ENCODE measurements at regions not wholly inside any gene's neighbourhood (a gene's known extent, or its start where the extent isn't known, plus 50 kb on each side); places are given as distances from the start of the nearest gene placed in this dataset.

DNA sequence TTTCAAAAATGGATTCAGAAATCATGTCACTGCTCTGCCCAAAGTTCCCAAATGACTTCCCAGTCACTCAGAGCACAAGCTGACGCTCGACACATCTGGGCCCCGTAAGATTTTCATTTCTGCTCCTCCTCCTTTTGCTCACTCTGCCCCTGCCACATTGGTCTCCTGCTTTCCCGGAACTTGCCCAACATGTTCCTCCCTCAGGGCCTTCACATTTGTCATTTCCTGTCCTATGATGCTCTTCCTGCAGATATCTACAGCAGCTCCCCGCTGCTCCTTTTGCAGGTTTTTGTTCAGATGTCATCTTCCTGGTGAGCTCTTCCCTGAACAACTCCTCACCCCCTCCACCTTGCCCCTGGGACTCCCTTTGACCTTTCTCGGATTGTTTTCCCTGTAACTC is 58.5 kb upstream of the IVNS1ABP start:
- DNase-seq (ENCODE audit: low read depth in 4 of 4, low spot score in 2 of 4) = no peak

DNA sequence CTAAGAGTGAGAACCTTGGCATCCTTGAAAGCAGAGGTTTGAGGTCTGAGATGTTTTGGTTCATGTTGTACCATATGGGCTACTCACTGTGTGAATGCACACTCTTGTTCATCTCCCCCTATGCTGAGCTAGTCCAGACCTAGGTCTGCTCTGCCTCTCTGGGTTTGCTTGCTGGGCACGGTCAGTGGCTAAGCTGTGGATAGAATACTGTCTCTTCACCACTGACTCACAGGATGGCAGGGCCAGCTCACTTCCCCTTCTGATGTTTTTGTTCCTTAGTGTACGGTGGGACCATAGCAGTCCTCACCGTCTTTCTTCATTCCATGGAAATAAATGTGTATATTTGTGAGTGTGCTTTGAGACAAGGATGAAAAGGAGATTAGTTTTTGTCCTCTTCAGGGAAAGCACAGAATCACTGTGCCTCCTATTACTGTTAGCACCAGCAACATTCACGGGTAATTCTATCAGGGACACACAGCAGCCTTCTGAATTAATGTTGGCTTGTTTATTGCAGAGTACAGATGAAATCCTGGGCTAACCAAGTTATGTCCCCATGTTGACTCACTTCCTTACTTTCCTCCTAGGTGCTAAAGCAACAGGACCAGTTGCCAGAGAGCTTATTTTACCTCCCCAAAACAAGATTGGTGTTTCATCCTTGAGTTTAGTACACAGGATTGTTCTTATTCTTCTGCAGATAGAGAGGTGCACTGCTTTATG is 56.9 kb upstream of the IVNS1ABP start:
- no peak for DNase-seq (ENCODE audit: low read depth in 4 of 4, low spot score in 2 of 4)

DNA sequence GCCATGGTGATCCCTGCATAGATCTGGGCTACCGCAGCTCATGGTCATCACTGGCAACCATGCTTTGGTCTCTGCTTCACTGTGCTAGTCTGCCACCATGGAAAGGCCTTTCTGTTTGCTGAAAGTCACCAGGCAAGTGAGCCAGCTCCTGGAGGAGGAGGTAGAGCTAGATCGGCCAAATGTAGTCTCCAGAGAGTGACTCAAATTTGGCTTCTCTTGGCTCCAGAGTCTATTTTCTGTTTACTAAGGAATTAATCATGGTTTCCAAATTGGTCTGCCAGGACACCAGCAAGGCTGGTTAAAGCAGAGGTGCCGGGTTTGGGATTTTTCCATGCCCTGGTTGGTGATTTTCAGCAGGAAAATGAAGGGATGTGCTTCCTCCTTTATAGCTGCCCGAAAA is 52.7 kb upstream of the IVNS1ABP start:
- no peak for DNase-seq (ENCODE audit: low read depth in 4 of 4, low spot score in 2 of 4)

DNA sequence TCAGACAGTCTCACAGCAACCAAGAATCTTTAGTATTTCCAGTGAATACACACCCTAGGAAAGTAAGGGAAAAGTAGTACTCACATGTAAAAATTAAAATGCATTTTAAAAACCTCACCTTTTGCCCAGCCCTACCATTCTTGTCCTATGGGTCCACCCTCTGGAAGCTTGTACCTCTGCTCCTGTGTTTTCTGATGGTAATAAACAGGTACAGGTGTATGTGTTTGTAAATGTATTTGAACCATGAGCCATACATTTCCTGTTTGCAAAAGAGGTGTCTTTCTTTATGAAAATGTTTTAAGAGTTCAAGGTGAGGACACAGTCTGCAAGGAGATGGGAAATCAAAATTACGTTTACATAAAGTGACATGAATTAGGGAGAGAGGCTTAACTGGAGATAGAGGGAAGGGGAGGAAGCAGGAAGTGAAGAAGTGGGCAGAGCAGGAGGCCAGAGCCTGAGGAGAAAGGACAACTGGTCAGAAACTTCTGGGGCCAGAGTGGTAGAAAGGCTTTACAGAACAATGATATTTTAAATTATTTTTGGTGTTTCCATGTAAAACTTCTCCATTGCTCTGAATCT is 52.0 kb upstream of the IVNS1ABP start:
- DNase-seq (ENCODE audit: low read depth in 4 of 4, low spot score in 2 of 4) = no peak

DNA sequence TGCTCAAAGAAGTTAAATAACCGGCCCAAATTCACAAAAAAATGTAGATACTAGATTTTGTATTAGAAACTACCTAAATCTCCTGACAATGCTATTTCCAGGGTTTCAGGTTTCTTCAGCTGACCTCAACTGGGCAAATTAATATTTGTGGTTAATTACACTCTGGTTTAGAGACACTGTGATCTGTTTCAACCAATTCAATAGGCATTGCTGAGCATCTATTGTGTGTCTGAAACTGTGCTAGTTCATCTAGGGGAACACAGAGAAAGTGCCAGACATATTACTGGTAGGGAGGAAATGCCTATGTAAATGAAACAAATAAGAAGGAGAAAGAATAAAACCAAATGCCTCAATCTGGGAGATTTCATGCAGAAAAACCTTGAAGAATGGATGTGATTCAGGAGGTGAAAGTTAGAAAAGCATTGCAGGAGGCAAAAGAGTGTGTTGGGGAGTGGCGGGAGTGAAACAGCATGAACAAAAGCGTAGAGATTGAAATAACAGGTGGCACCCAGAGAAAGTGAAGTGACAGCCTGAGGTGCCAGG is 51.3 kb upstream of the IVNS1ABP start:
- no peak for DNase-seq (ENCODE audit: low read depth in 4 of 4, low spot score in 2 of 4)

DNA sequence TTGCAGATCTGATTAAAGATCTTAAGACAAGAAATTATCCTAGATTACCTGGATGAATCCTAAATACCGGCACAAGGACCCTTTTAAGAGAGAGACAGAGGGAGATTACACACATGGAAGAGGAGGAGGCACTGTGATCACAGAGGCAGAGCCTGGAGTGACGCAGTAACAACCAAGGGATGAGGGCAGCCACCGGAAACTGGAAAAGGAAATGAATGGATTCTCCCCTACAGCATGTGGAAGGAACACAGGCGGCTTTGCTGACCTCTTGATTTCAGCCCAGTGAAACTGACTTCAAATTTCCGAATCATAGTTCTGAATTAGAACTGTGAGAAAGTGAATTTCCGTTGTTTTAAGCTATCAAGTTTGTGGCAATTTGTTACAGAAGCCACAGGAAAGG is 50.2 kb upstream of the IVNS1ABP start:
- DNase-seq (ENCODE audit: low read depth in 4 of 4, low spot score in 2 of 4) = no peak
